Mesenchymal stem cell (in vitro differentiated cells and primary cell): ENCODE measurements at regions not wholly inside any gene's neighbourhood (a gene's known extent, or its start where the extent isn't known, plus 50 kb on each side); places are given as distances from the start of the nearest gene placed in this dataset.
"Not testable (repeated sequence)": the region's sequence is repeated elsewhere in the genome, so short reads cannot be mapped to it uniquely, and the experiment has no call there.

Source experiments
- DNase-seq: peaks from one replicate; pipeline ENCODE4 v3.0.0-alpha.2; 2013
- H2AFZ ChIP-seq: one replicate; pipeline ENCODE4 v1.6.1; 2013; ENCODE audit warnings: low read depth, mild to moderate bottlenecking, control low read depth, inconsistent platforms, low read length, moderate library complexity
- H2AK5ac ChIP-seq: 2 replicates; pipeline ENCODE4 v1.6.1; 2013; ENCODE audit warnings: low read length, moderate library complexity, mild to moderate bottlenecking, inconsistent platforms; ENCODE audit not compliant: severe bottlenecking
- H2BK120ac ChIP-seq: one replicate; pipeline ENCODE4 v1.6.1; 2013; ENCODE audit warnings: low read depth, mild to moderate bottlenecking, inconsistent platforms, low read length, moderate library complexity
- H2BK12ac ChIP-seq, 2 experiments: one replicate each; pipeline ENCODE4 v1.6.1; 2013; ENCODE audit warnings: inconsistent platforms in 2 of 2, low read length in 2 of 2, mild to moderate bottlenecking in 2 of 2, moderate library complexity in 2 of 2, control low read depth in 1 of 2
- H2BK15ac ChIP-seq: one replicate; pipeline ENCODE4 v1.6.1; 2013; ENCODE audit warnings: mild to moderate bottlenecking, low read depth, inconsistent platforms; ENCODE audit not compliant: poor library complexity, severe bottlenecking
- H2BK5ac ChIP-seq: 2 replicates; pipeline ENCODE4 v1.6.1; 2013; ENCODE audit warnings: low read depth, mild to moderate bottlenecking, low read length, control low read depth, inconsistent platforms; ENCODE audit not compliant: poor library complexity, severe bottlenecking
- H3K14ac ChIP-seq, 2 experiments: one replicate each; pipeline ENCODE4 v1.6.1; 2013; ENCODE audit warnings: inconsistent platforms in 2 of 2, low read length in 2 of 2, control low read depth in 1 of 2, mild to moderate bottlenecking in 1 of 2, moderate library complexity in 1 of 2
- H3K18ac ChIP-seq, 2 experiments: one replicate each; pipeline ENCODE4 v1.6.1; 2013; ENCODE audit warnings: inconsistent platforms in 2 of 2, low read length in 2 of 2, control low read depth in 1 of 2, low read depth in 1 of 2, mild to moderate bottlenecking in 1 of 2
- H3K23ac ChIP-seq, 2 experiments: one replicate each; pipeline ENCODE4 v1.6.1; 2013; ENCODE audit warnings: inconsistent platforms in 2 of 2, low read length in 2 of 2, mild to moderate bottlenecking in 2 of 2, moderate library complexity in 2 of 2, control low read depth in 1 of 2
- H3K27ac ChIP-seq: 2 replicates; pipeline ENCODE4 v1.5.1; 2013; ENCODE audit warnings: mild to moderate bottlenecking, moderate library complexity, low read length, control low read depth, inconsistent platforms; ENCODE audit not compliant: poor library complexity, severe bottlenecking
- H3K27me3 ChIP-seq, 2 experiments: 2 replicates each; pipeline versions ENCODE4 v1.6.1 to v1.7.0; 2013; ENCODE audit warnings: low read length in 2 of 2, mild to moderate bottlenecking in 2 of 2, moderate library complexity in 2 of 2, control low read depth in 1 of 2, inconsistent platforms in 1 of 2; ENCODE audit not compliant: control insufficient read depth in 1 of 2, insufficient read depth in 1 of 2
- H3K36me3 ChIP-seq, 2 experiments: 2 replicates each; pipeline versions ENCODE4 v1.6.1 to v1.7.0; 2013; ENCODE audit warnings: low read length in 2 of 2, control low read depth in 1 of 2, inconsistent platforms in 1 of 2, low read depth in 1 of 2, mild to moderate bottlenecking in 1 of 2; ENCODE audit not compliant: insufficient read depth in 2 of 2, control insufficient read depth in 1 of 2
- H3K4ac ChIP-seq, 2 experiments: one replicate each; pipeline ENCODE4 v1.6.1; 2013; ENCODE audit warnings: inconsistent platforms in 2 of 2, low read length in 2 of 2, mild to moderate bottlenecking in 2 of 2, moderate library complexity in 2 of 2, control low read depth in 1 of 2, low read depth in 1 of 2
- H3K4me1 ChIP-seq: 2 replicates; pipeline ENCODE4 v1.6.1; 2013; ENCODE audit warnings: low read depth, low read length, control low read depth; ENCODE audit not compliant: control insufficient read depth, insufficient read depth
- H3K4me2 ChIP-seq: 2 replicates; pipeline ENCODE4 v1.6.1; 2013; ENCODE audit warnings: low read length, mild to moderate bottlenecking, inconsistent platforms; ENCODE audit not compliant: poor library complexity, severe bottlenecking
- H3K4me3 ChIP-seq, 2 experiments: 2 replicates each; pipeline versions ENCODE4 v1.5.1 to v1.7.0; 2013; ENCODE audit warnings: low read length in 2 of 2, mild to moderate bottlenecking in 2 of 2, control low read depth in 1 of 2, low read depth in 1 of 2; ENCODE audit not compliant: insufficient read depth in 1 of 2
- H3K79me1 ChIP-seq: replicated peaks from 2 replicates; pipeline ENCODE4 v1.6.1; 2013; ENCODE audit warnings: mild to moderate bottlenecking, control low read depth, low read length, inconsistent platforms; ENCODE audit not compliant: poor library complexity, severe bottlenecking
- H3K9ac ChIP-seq: 2 replicates; pipeline ENCODE4 v1.7.0; 2013; ENCODE audit warnings: mild to moderate bottlenecking, low read length, moderate library complexity
- H3K9me3 ChIP-seq: 2 replicates; pipeline ENCODE4 v1.7.0; 2013; ENCODE audit warnings: mild to moderate bottlenecking, low read length; ENCODE audit not compliant: control insufficient read depth
- H4K8ac ChIP-seq: one replicate; pipeline ENCODE4 v1.6.1; 2013; ENCODE audit warnings: inconsistent platforms, mild to moderate bottlenecking, low read length, moderate library complexity
- H4K91ac ChIP-seq: one replicate; pipeline ENCODE4 v1.6.1; 2013; ENCODE audit warnings: mild to moderate bottlenecking, low read length, inconsistent platforms
- WGBS: methylation state at CpG from one replicate; pipeline ENCODE4 v1.1.7; 2013; ENCODE audit warnings: mixed read lengths; 5-methylcytosine and 5-hydroxymethylcytosine counted together

DNA sequence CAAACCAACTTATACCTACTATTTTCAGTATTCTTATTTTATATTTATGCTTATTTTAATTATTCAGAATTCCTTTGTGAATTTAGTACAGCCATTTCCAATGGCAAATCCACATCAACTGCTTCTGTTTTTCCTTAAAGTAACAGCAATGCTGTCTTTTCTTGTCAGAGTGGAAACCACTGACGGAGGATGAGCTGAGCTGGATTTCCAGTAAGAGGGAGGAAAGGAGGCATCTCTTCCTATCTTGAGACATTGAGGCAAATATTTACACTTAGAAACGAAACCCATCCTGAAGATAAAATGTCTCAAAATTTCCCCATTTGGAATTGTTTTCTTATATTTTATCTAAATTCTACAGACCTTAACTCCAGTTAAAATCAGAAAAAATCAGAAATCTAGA lies 66.1 kb upstream of the SLC44A3 start:
- 43% methylated on average over 1 of the region's 2 CpGs for WGBS
- no peak overlapping the region for H2AK5ac ChIP-seq
- no peak overlapping the region for H3K4me3 ChIP-seq
- H3K9me3 ChIP-seq, result peaks cover 7% of the 10 kb centered on the region
- H2AFZ ChIP-seq, result no peak overlapping the region
- no peaks in the 10 kb centered on the region for H3K27me3 ChIP-seq
- no peak overlapping the region for H3K4ac ChIP-seq
- H4K8ac ChIP-seq, result no peak overlapping the region
- no peak overlapping the region for H2BK12ac ChIP-seq
- H2BK5ac ChIP-seq, result no peak overlapping the region
- no peak overlapping the region for H3K9ac ChIP-seq
- H3K4me2 ChIP-seq, result no peak overlapping the region
- no peak overlapping the region for H3K23ac ChIP-seq
- no peak overlapping the region for H2BK15ac ChIP-seq
- H3K14ac ChIP-seq, result no peak overlapping the region
- DNase-seq, result peak; percentile 55
- peaks cover 3% of the 10 kb centered on the region for H3K79me1 ChIP-seq
- H3K36me3 ChIP-seq, result no peaks in the 10 kb centered on the region
- no peak overlapping the region for H2BK120ac ChIP-seq
- no peak overlapping the region for H3K18ac ChIP-seq
- peaks cover 13% of the 10 kb centered on the region for H3K4me1 ChIP-seq
- H3K27ac ChIP-seq, result no peak overlapping the region
- H4K91ac ChIP-seq, result no peak overlapping the region

DNA sequence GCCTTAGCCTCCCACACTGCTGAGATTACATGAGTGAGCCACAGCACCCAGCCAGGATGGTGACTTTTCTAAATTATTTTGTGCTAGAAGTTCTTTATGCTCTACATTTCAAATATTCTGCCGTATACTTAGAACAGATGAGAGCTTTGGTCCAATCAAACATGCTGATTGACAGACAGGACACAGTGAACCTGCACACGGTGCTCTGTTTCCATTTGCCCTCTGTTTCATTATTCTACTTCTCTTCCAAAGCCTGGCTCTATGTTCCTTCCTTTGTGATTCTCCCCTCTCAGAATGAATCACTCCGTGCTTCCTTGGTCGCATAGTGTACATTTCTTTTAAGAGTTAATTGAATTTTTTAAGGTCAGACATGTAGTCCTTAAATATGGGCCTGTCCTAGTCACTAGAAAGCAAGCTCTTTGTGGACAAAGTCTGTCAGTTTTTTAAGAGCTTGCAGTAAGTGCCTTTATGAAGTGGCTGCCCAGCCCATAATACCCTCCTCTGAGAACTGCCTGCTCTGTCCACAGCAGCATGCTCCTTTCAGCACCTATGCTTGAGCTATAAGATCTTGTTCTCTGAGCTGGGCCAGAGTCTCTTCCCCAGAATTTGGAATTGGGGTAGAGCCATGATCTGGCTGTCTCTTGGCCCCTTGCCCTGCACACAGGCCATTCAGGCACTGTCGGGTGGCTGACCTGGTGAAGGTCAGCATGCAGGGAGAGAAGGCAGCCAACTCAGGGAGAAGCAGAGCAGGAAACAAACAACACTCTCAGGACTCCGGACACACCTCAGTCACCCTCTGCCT lies 66.8 kb upstream of the SLC44A3 start:
- no peaks in the 10 kb centered on the region for H3K27me3 ChIP-seq
- DNase-seq, result peak; percentile 60
- H3K23ac ChIP-seq, result no peak overlapping the region
- H3K14ac ChIP-seq, result peak overlapping the region in 1 of 2 experiments; percentile 5
- H4K91ac ChIP-seq, result peak overlapping the region; percentile 93
- H2BK15ac ChIP-seq, result no peak overlapping the region
- H2AK5ac ChIP-seq, result no peak overlapping the region
- H2BK12ac ChIP-seq, result peak overlapping the region; percentile 77 to 96
- no peak overlapping the region for H3K4me3 ChIP-seq
- H4K8ac ChIP-seq, result peak overlapping the region; percentile 74
- H3K27ac ChIP-seq, result no peak overlapping the region
- no peaks in the 10 kb centered on the region for H3K36me3 ChIP-seq
- H2AFZ ChIP-seq, result no peak overlapping the region
- 58% methylated on average over 4 of the region's 6 CpGs for WGBS
- peaks cover 10% of the 10 kb centered on the region for H3K9me3 ChIP-seq
- peak overlapping the region; percentile 30 to 69 for H3K4ac ChIP-seq
- peak overlapping the region; percentile 93 for H2BK120ac ChIP-seq
- no peak overlapping the region for H3K4me2 ChIP-seq
- peaks cover 13% of the 10 kb centered on the region for H3K4me1 ChIP-seq
- H2BK5ac ChIP-seq, result no peak overlapping the region
- peaks cover 3% of the 10 kb centered on the region for H3K79me1 ChIP-seq
- peak overlapping the region; percentile 28 for H3K9ac ChIP-seq
- H3K18ac ChIP-seq, result peak overlapping the region; percentile 80 to 81

DNA sequence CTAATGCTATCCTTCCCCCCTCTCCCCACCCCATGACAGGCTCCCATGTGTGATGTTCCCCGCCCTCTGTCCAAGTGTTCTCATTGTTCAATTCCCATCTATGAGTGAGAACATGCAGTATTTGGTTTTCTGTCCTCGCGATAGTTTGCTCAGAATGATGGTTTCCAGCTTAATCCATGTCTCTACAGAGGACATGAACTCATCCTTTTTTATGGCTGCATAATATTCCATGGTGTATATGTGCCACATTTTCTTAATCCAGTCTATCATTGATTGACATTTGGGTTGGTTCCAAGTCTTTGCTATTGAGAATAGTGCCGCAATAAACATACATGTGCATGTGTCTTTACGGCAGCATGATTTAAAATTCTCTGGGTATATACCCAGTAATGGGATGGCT lies 68.7 kb upstream of the SLC44A3 start:
- not testable (repeated sequence) for H3K4me2 ChIP-seq, DNase-seq, H3K27me3 ChIP-seq, H3K36me3 ChIP-seq, H4K8ac ChIP-seq, H2BK12ac ChIP-seq, H3K79me1 ChIP-seq, H3K4ac ChIP-seq, H3K9me3 ChIP-seq, H2AFZ ChIP-seq, H2BK120ac ChIP-seq, H3K9ac ChIP-seq, H3K14ac ChIP-seq, H3K23ac ChIP-seq, H3K4me3 ChIP-seq, H2BK5ac ChIP-seq, H3K27ac ChIP-seq, H2BK15ac ChIP-seq, H2AK5ac ChIP-seq, H4K91ac ChIP-seq, H3K18ac ChIP-seq
- H3K4me1 ChIP-seq, result peaks cover 14% of the 10 kb centered on the region
- 89% methylated on average over 3 of the region's 5 CpGs for WGBS

DNA sequence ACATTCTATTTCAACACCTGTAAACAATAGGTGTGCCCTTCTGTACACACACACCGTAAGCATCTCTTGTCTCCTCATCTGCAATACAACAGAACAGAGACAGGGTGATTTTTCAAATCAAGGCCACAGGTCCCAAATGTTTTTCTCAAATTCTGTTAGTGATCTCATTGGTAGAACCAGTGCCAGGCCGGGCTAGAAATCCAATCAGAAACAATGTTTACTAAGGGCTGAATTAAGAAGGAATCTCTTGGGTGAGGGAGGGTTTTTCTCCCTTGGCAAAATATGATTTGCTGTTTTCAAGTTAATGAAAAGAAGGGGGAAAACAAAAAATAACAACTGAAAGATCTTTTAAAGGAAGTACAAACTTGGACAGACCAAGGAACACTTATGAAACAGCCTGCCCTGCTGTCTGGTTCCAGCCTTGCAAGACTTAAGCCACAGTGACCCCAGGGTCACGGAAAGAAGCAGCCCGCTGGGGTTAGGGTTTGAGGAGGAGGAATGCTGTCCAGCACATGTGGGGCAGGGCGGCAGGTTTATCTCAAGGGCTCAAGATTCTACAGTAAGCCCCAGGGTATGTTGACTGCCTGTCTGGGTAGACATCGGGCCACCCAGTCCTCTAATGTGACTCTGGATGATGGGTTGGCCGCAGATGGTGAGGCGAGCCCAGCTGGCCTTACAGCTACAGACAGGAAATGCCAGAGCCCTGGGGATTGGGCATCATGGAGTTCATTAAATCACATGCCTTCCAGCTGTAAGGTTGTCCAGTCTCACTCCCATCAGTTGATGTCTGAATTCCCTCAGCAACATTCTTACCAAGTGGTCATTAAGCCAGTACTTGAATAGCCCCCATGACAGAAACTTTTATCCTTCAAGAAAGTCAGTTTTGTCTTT lies 73.3 kb upstream of the SLC44A3 start:
- peak overlapping the region in 1 of 2 experiments; percentile 31 for H3K23ac ChIP-seq
- WGBS, result 55% methylated on average over 8 of the region's 8 CpGs
- no peak overlapping the region for H2AK5ac ChIP-seq
- no peak overlapping the region for H3K14ac ChIP-seq
- H3K18ac ChIP-seq, result peak overlapping the region; percentile 82 to 96
- H3K27ac ChIP-seq, result no peak overlapping the region
- H2BK5ac ChIP-seq, result no peak overlapping the region
- H3K4ac ChIP-seq, result peak overlapping the region; percentile 78 to 91
- H3K4me1 ChIP-seq, result peaks cover 7% of the 10 kb centered on the region
- DNase-seq, result peak; percentile 70
- no peak overlapping the region for H3K9ac ChIP-seq
- H3K36me3 ChIP-seq, result no peaks in the 10 kb centered on the region
- peak overlapping the region; percentile 92 for H4K91ac ChIP-seq
- peaks cover 10% of the 10 kb centered on the region for H3K9me3 ChIP-seq
- peak overlapping the region; percentile 87 to 95 for H2BK12ac ChIP-seq
- H2AFZ ChIP-seq, result peak overlapping the region; percentile 10
- peak overlapping the region; percentile 85 for H4K8ac ChIP-seq
- no peak overlapping the region for H3K4me3 ChIP-seq
- H2BK15ac ChIP-seq, result peak overlapping the region; percentile 52
- H3K27me3 ChIP-seq, result no peaks in the 10 kb centered on the region
- peak overlapping the region; percentile 92 for H2BK120ac ChIP-seq
- H3K79me1 ChIP-seq, result peaks cover 8% of the 10 kb centered on the region
- H3K4me2 ChIP-seq, result no peak overlapping the region
